HG03097 (cell line): ENCODE measurements at regions not wholly inside any gene's neighbourhood (a gene's known extent, or its start where the extent isn't known, plus 50 kb on each side); places are given as distances from the start of the nearest gene placed in this dataset.

Source experiments
- ATAC-seq: cut with Tn5 transposase; IDR thresholded peaks from one replicate; pipeline ENCODE4 v1.9.1; 2021; ENCODE audit not compliant: unreplicated experiment, low FRiP score

DNA sequence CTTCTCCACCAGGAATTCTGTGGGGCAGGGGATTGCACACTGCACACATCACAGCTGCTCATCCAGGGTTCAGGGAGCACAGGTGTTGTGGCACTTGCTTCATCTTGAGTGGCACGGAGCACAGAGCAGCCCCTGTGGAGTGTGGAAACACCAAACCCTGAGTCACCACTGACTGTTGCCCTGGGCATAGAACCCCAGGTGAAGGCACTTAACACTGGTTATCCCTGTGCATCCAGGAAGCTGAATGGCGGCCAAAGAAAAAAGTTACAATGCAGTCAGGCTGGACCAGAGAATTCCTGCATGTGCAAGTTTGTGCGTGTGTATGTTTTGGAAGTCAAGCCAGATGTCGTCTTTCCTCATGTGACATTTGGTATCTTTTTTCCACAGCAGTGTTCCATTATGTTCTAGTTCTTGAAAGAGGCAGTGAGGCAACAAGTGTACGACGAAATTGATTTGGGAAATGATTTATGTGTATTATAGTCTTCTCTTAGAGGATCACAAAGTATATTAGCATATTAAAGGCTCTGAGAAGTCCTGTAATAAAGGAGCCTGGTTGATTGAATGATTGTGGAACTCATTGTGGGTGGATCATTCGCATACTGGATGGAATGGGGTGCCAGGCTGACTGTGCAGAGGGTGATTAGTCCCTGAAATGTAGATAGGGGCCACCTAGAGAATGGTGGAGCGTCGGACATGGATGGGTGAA, 292.3 kb downstream of the TLE3 start:
- no peak for ATAC-seq

DNA sequence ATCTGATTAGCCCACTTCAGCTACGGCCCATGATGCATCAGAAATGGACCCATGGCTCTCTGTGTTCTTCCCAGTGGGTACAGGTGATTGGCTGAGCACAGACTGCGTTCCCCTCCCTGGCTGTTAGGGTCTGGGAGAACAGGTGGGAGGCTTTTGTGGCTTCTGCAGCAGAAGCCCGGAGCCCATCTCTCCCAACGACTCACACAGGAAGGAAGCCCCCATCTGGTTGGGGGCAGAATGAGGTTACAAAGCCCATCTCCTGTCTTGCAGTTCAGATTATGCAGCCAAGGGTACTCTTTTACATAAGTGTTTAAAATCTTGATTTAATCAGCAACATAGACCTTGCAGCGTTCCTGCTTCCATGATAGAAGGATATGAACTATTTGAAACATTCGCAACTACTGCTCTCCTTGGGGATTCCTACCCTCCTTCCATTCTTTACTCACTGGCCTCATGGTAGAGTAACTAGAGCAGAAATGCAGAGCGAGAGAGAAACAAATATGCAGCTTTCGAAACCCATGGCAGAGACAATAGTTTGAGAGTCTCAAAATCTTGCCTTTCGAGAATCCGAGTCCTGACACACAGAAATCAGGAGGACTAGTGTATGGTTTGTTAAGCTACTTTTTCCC, 291.3 kb downstream of the TLE3 start:
- no peak for ATAC-seq

DNA sequence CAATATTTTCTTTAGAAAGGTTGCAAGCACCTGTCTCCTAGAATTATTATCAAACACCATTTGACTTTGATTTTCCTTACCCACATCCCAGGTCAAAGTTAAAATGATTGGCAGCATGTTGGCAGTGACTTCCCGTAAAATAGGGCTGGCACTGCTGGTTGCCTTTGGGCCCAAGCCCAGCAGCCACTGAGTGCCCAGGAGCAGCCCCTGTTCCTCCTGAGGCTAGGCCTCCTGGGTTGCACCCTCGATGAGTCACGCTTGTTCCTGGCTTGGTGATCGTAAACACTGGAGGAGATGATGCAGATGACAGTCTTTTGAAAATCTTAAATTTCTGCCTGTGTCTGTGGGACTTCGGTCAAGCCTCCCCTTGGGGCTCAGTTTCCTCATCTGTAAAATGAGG, 290.0 kb downstream of the TLE3 start:
- no peak for ATAC-seq

DNA sequence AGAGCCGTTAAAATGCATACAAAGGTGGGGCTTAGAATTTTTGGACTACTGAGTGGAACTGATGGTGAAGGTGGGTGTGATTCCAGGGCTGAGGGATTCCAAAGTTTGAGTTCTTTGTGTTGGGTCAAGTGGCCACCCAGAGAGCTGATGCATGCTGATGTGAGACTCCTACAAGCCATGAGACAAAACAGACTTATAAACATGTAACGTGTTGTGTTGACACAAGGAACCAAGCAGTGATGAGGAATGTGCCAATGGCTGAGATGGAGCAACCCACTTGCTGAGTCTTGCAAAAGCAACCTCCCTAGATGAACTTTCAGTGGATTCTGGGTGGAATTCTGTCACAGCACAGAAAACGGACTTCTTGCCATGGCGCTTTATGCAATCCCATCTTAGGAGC, 289.0 kb downstream of the TLE3 start:
- ATAC-seq: no peak

DNA sequence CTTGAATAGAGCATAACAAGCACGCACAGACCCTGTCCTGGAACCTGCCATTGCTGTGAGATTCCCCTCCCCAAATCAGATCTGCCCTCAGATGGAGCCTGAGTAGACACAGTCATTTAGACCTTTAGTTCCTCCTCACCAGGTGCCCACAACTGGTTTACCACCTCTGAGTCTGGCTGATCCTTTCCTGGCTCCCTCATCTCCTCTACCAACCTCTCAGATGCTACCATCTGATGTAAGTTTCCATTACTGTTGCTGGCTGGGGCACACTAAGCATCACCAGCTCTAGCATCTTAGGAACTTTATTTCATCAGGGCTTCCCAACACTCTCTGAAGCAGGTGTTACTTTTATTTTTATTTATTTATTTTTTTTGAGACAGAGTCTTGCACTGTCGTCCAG, 288.3 kb downstream of the TLE3 start:
- ATAC-seq: no peak

DNA sequence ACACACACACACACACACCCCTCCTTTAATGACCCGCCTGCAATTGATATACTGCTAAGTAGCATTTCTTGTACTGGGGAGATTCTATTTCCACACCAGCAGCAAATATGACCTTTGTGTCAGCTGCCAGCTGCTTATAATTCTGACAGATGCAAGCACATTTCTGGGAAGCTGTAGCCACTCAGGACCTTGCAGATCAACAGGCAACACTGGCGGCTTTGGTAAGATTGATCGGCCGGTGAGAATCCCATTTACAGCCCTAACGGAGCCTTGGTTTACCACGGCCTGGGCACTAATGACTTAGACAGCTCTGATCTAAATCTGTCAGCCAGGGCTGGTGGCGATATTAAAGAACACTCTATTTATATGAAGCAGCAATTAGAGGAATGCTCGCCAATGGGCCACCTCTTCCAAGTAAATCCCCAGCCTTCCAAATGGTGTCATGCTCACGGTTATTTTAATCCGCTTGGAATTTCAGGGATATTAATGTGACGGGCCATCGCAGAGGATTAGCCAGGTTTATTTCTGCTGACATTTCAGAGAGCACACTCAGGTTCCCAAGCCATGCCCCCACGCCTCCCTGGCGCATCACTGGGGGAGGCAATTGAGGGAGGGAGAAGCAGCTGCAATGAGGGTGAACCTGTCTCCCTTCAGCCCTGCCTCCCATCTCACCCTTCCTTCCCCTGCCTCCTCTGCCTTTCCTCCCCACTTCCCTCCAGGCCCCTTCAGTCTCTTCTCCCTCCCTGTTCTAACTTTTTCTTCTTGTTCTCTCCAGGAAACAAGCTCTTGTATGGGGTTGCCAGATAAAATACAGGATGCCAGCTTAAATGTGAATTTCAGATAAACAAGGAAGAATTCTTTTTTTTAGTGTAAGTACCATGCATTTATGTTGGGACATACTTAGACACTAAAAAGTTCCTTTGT, 287.0 kb downstream of the TLE3 start:
- ATAC-seq: no peak

DNA sequence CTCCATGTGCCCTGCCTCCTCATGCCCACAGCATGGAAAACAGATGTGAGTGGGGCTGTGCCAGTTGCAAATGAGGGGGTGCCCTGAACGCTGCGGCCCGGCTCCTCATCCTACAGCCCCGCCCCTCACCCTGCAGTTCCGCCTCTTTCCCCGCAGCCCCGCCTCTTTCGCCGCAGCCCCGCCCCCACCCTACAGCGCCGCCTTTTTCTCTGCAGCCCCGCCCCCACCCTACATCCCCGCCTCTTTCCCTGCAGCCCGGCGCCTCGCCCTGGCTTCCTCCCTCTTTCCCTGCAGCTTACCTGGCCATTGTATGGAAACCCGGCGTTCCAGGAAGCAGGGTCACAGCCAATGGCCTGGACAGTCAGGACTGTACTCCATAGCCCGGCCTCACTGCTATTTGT, 284.9 kb downstream of the TLE3 start:
- no peak for ATAC-seq

DNA sequence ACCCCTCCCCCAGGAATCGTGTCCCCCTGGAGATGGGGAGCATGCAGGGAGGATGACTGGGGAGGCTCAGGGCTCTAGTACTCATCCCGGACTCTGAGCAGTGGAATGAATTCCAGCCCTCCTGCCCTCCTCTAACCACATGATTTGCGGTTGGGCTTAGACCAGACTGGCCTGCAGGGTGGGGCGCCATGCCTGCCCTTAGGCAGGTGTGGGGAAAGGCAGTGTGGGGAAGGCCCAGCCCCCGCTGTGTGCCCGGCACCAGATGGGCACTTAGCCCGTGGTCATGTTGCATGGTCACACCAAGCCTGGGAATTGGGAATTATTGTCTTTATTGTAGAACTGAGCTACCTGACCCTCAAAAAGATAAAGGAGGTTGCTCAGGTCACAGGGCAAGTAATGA, 283.8 kb downstream of the TLE3 start:
- ATAC-seq: no peak

DNA sequence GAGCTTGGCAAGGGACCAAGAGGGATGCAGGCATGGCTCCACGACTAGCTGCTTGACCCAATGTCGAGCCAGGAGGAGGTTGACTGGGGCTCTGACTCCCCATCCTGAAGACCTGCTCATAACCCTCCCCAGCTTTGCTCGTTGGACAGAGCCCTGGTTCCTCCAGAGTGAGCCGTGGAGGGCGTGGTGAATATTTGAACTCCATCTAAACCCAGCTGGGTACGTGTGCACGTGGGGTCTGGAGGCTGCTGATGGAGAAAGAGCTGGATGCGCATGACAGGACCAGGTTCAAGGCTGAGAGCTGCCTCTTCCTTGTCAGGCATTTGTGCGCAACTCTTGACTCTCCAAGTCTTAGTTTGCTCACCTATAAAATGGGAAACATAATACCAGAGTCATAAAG, 282.8 kb downstream of the TLE3 start:
- ATAC-seq: no peak

DNA sequence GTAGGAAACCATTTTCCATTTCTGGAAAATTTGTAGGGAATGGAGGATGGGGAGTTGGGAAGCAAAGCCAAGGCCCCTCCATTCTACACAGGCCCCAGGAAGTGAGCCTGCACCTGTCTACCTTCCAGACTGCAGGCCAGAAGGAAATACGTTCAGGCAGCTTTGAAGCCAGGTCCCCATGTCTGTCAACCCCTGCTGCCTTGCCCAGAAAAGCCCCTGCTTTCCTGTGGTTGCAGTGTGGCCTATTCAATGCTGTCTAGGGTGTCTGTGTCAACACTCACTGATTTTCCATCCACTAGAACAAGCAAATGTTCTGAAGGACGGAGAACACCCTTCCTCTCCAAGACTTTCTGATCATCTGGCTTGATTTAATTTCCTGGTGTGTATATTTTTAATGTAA, 281.9 kb downstream of the TLE3 start:
- no peak for ATAC-seq

DNA sequence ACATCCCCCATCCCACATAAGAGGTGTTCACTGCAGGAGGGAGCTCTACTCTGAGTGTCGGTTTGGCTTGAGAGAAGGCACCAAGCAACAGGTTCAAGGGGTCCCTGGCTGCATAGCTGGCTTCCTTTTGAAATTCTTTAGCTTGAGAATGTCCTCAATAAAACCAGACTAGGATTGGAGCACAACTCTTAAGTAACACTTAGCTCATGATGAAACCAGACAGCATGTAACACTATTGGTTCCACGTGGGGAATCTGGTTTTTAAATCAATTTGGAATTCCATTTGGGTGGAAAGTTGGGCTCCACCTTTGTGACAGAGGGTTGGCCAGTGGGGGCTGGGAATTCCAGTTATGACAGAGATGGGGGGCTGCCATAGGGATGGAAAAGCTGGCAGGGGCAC, 281.2 kb downstream of the TLE3 start:
- no peak for ATAC-seq

DNA sequence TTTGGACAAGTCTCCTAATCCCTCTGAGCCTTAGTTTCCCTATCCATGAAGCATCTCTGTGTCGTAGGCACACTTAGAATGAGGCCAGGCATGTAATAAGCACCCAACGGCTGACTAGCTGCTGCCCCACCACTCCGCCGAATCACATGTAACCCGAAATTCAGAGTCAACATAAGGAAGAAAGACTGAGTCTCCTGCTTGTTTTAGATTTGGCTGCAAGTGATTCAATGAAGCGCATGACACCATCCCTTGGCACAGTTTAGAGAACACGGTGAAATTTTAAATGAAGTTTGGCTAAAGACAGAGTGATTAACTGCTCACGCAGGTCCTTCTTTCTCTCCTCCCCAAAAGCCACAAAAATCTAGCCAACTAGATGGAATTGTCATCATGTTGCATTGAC, 279.2 kb downstream of the TLE3 start:
- no peak for ATAC-seq

DNA sequence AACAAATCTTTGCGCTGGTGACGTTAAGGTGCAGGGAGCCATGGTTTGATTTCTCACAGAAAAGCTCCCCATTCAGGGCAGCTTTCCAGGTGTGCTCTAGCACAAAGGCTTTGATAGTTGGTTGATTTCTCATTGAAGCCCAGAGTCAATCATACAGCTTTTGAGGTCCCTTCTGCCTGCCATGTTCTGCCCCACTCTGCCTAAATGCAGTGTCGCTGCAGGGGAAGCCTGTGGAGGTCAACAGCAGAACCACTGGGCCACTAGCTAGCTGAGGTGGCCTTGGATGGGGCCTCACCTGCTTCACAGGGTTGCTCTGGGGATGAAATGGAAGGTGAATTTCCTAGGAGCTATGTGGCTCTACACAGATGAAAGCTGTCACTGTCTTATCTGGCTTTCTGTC, 278.3 kb downstream of the TLE3 start:
- ATAC-seq: no peak

DNA sequence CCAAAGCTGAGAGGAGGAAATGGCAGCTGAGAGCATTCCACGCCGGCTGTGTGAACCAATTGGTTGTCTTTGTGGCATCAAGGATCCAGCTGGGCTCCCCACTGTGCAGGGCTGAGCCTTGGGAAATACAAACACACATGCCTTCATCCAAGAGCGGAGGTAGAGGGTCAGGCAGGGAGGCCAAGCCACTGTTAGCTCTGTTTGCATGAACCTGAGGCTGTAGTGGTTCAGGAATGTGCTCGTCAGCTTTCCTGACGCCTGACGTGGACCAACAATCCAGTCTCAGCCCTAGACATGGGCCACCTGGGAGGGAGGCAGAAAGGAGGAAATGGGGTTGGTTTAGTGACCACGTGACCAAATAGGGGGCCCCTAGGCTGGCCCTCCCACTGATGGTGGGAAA, 276.9 kb downstream of the TLE3 start:
- ATAC-seq: no peak

DNA sequence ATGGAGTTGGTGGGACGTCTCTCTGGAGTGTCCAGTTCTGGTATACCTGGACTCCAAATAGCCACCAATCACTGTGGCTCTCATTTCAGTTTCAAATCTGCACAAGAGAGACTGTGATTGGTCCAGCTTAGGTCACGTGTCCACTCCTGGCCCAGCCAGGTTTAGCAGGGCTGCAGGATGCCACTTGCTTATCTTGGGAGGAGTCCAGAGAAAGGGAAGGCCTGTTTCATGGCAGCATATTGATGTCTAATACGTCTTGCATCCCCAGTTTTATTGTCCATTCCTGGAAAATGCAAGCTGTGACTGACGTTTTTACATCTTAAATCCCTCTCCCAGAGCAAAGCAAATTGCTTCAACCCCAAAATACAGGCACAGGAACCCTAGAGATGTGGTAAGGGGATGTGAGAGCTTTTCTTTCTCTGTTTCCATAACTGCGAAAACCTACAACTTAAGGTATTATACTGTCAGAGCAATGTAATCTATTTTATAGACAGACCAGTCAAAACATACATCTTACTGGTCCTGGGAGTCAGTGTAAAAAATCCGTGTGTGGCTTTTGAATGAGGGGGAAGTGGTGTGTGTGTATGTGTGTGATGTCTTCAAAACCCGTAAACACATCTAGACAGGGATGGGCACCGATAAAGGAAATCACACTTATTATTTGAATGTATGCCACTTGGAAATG, 274.4 kb downstream of the TLE3 start:
- no peak for ATAC-seq

DNA sequence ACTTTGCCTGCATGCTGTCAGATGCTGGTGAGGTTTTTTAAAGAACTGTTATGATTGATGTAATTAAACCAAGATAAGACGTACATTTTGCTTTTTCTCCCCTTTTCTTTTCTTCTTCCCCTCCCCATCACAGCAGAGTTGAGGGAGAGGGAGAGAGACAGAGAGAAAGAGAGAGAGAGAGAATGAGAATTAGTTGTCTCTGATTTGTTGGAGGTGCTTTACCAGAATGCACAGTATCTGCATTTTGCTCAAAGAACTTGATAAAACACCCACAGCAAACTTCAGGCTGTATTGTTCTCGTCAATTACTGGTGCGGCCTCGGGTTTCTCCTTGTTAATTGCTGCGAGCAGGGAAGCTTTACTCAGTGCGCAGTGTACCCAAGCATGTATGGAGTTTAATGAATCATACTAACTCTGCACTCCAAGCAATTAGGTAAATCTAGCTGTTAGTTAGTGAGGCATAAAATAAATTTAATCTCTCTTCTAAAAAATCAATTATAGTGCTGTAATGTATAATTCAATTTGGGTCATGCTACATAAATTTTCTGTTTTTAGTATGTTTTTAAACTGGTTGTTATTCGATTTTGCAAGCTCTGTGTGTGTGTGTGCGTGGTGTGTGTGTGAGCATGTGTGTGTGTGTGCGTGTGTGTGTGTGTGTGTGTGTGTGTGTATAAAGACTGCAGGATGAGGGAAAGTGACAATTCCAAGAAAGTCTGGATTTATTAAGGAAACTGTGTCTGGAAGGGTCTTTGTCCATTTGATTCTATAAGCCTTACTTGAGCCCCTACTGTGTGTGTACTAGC, 273.4 kb downstream of the TLE3 start:
- ATAC-seq: no peak

DNA sequence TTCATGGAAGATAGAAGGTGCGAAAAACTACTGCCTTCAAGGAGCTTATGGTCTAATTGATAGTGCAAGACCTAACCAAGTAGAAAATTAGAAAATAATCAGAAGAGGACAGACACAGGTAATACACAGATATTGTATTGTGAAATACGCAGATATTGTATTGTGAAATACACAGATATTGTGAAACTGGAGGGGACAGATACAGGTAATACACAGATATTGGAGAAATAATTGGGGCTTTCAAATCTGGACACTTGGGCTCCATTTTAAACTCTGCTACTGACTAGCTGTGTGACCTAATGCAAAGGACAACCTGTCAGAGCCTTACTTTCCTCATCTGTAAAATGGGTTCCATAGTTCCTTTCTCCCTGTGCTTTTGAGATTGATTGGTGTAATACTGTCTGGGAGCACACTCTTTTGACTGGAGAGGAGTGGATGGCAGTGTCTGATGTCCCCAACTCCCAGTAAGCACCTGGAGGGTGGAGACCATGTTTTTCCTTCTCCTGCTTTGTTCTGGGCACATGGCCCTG, 272.8 kb downstream of the TLE3 start:
- no peak for ATAC-seq

DNA sequence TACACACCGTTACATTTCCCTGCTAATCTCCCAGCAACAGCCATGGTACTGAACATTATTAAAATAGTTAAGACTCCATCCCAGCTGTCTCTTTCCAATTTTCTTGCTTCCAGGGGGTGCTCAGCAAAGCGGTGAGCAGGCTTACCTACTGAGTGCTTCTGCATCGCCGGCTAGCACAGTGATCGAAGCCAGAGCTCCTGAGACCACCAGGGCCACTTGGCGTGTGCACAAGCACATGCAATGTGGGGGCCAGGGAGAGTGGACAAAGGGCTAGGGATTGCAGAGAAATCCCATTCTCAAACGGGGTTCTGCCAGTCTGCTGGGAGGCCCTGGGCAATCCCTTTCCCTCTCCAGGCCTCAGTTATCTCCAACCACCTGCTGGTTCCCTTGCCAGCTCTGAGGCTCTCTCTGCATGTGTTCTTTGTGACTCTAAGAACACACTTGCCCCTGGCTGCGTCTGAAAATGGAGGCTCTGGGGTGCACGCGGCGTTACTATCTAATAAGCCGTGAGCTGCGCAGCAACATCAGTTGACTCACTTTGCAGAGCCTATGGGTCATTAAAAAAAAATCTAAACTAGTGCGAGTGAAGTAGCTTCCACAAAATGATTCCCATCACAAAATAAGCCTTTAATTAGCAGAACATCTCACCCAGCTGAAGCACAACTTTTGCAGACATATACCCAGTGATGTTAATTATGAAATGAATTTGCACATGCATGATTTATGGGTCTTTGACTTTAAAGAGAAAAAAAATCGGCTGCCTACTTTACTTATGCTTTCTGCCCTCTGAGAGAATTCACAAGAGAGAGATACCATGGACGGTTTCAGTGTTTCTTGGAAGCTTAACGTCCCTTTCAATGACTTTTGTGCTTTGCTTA, 271.5 kb downstream of the TLE3 start:
- no peak for ATAC-seq

DNA sequence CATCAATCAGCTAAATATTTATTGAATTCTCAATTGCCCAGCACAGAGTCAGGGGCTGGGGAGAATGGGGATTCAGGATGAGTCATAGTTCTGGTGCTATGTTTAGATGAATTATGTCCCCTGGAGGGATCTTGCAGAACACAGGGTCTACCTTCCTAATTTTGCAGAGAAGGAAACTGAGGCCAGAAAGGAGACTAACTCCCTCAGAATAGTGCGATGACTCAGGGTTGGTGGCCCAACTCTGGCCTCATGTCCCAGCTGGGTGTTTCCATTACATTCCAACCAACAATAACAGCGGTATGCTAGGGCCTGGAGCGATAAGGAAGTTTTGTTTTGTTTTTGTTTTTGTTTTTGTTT, 270.9 kb downstream of the TLE3 start:
- no peak for ATAC-seq
